ENCODE measurements at regions not wholly inside any gene's neighbourhood (a gene's known extent, or its start where the extent isn't known, plus 50 kb on each side); places are given as distances from the start of the nearest gene placed in this dataset.

GRCh38 chr5:173676375-173676774 is 59.9 kb upstream of the BOD1 start:
- TF ChIP-seq CTCF (tag by site-specific recombination; IDR thresholded peaks at IDR 0.05) (no peak), ZNF350 (tag by site-specific recombination; IDR thresholded peaks at IDR 0.05) (no peak), ZNF837 (tag by site-specific recombination; IDR thresholded peaks at IDR 0.05) (no peak), ZNF274 (IDR thresholded peaks at IDR 0.05; ENCODE audit: low read length) (no peak), ZNF274 (tag by site-specific recombination; IDR thresholded peaks at IDR 0.05; ENCODE audit: borderline replicate concordance) (no peak), MYNN (tag by site-specific recombination; IDR thresholded peaks at IDR 0.05; ENCODE audit: borderline replicate concordance) (no peak), SP2 (tag by site-specific recombination; IDR thresholded peaks at IDR 0.05) (no peak), ZNF670 (tag by site-specific recombination; IDR thresholded peaks at IDR 0.05; ENCODE audit: low read depth) (no peak), ZNF629 (tag by site-specific recombination; IDR thresholded peaks at IDR 0.05) (no peak), ZNF777 (tag by site-specific recombination; IDR thresholded peaks at IDR 0.05; ENCODE audit: borderline replicate concordance) (no peak), SETDB1 (IDR thresholded peaks at IDR 0.05; ENCODE audit: insufficient read length, low read length) (no peak)

Data from HEK293 (cell line).